A172 (cell line): ENCODE measurements at regions not wholly inside any gene's neighbourhood (a gene's known extent, or its start where the extent isn't known, plus 50 kb on each side); places are given as distances from the start of the nearest gene placed in this dataset.

Experiments used
- DNase-seq: peaks from one replicate; pipeline ENCODE4 v3.0.0-alpha.2; 2015; ENCODE audit warnings: low spot score

- no peak for DNase-seq
Observed at GRCh38 chr11:92830377-92831155, 138.9 kb upstream of the MTNR1B start.

GRCh38 chr11:92834296-92835020, 135.0 kb upstream of the MTNR1B start:
- DNase-seq: no peak

- no peak for DNase-seq
Observed at GRCh38 chr11:92837595-92837994, 131.9 kb upstream of the MTNR1B start.

- no peak for DNase-seq
Observed at GRCh38 chr11:92838759-92839310, 130.6 kb upstream of the MTNR1B start.

GRCh38 chr11:92839450-92839849, 130.0 kb upstream of the MTNR1B start:
- DNase-seq: no peak

- DNase-seq: no peak
Observed at GRCh38 chr11:92841719-92842118, 127.7 kb upstream of the MTNR1B start.

GRCh38 chr11:92843455-92843854, 126.0 kb upstream of the MTNR1B start:
- DNase-seq: no peak

- DNase-seq: no peak
Observed at GRCh38 chr11:92844197-92844596, 125.3 kb upstream of the MTNR1B start.

- no peak for DNase-seq
Observed at GRCh38 chr11:92845390-92845789, 124.1 kb upstream of the MTNR1B start.

- DNase-seq: no peak
Observed at GRCh38 chr11:92845805-92846204, 123.6 kb upstream of the MTNR1B start.

- no peak for DNase-seq
Observed at GRCh38 chr11:92846491-92847125, 122.8 kb upstream of the MTNR1B start.

GRCh38 chr11:92848578-92848977, 120.9 kb upstream of the MTNR1B start:
- no peak for DNase-seq

- no peak for DNase-seq
Observed at GRCh38 chr11:92850296-92850826, 119.1 kb upstream of the MTNR1B start.

GRCh38 chr11:92852229-92852628, 117.2 kb upstream of the MTNR1B start:
- no peak for DNase-seq

- DNase-seq: no peak
Observed at GRCh38 chr11:92852946-92853345, 116.5 kb upstream of the MTNR1B start.

- DNase-seq: no peak
Observed at GRCh38 chr11:92854162-92854561, 115.3 kb upstream of the MTNR1B start.

GRCh38 chr11:92854952-92855351, 114.5 kb upstream of the MTNR1B start:
- no peak for DNase-seq

- DNase-seq: no peak
Observed at GRCh38 chr11:92855607-92856405, 113.6 kb upstream of the MTNR1B start.

- DNase-seq: no peak
Observed at GRCh38 chr11:92857407-92857806, 112.0 kb upstream of the MTNR1B start.

- DNase-seq: no peak
Observed at GRCh38 chr11:92859156-92859690, 110.2 kb upstream of the MTNR1B start.

- no peak for DNase-seq
Observed at GRCh38 chr11:92861634-92862033, 107.8 kb upstream of the MTNR1B start.
